DND-41 (cell line): ENCODE measurements at regions not wholly inside any gene's neighbourhood (a gene's known extent, or its start where the extent isn't known, plus 50 kb on each side); places are given as distances from the start of the nearest gene placed in this dataset.

Source experiments
- ATAC-seq: fragments of 200-7000 bp; cut with Tn5 transposase; 3 replicates; pipeline ENCODE4 v1.9.1; 2021; ENCODE audit warnings: low read depth; ENCODE audit not compliant: insufficient read depth
- DNase-seq: peaks from one replicate; pipeline ENCODE4 v3.0.0-alpha.2; 2020
- H2AFZ ChIP-seq: 2 replicates; pipeline ENCODE4 v1.6.0; 2012; ENCODE audit warnings: low read depth, low read length
- H3K27ac ChIP-seq: 2 replicates; pipeline ENCODE4 v1.5.1; 2012; ENCODE audit warnings: low read length, inconsistent platforms
- H3K27me3 ChIP-seq: fragments of 200-600 bp; sonication (generic); 2 replicates; pipeline ENCODE4 v1.6.0; 2012; ENCODE audit warnings: low read length, mild to moderate bottlenecking, inconsistent platforms; ENCODE audit not compliant: insufficient read depth, poor library complexity
- H3K36me3 ChIP-seq: 2 replicates; pipeline ENCODE4 v1.5.1; 2012; ENCODE audit warnings: low read length, inconsistent platforms; ENCODE audit not compliant: insufficient read depth
- H3K4me1 ChIP-seq: 2 replicates; pipeline ENCODE4 v1.5.1; 2012; ENCODE audit warnings: mild to moderate bottlenecking, low read length; ENCODE audit not compliant: insufficient read depth
- H3K4me2 ChIP-seq: 2 replicates; pipeline ENCODE4 v1.6.0; 2012; ENCODE audit warnings: mild to moderate bottlenecking, moderate library complexity, low read length, inconsistent platforms; ENCODE audit not compliant: insufficient read depth
- H3K4me3 ChIP-seq, 2 experiments: fragments of 200-600 bp in 1 of 2; shearing (Covaris generic) in 1 of 2; 2 replicates each; pipeline ENCODE4 v1.5.1; 2012 to 2016; ENCODE audit warnings: inconsistent platforms in 2 of 2, low read length in 2 of 2, mild to moderate bottlenecking in 2 of 2, low read depth in 1 of 2, moderate library complexity in 1 of 2
- H3K79me2 ChIP-seq: 2 replicates; pipeline ENCODE4 v1.6.0; 2012; ENCODE audit warnings: low read length, inconsistent platforms; ENCODE audit not compliant: insufficient read depth
- H3K9ac ChIP-seq: 2 replicates; pipeline ENCODE4 v1.6.0; 2012; ENCODE audit warnings: low read depth, mild to moderate bottlenecking, inconsistent platforms, low read length, moderate library complexity
- H3K9me3 ChIP-seq: 2 replicates; pipeline ENCODE4 v1.5.1; 2012; ENCODE audit warnings: low read length, moderate library complexity, mild to moderate bottlenecking, inconsistent platforms; ENCODE audit not compliant: insufficient read depth, severe bottlenecking
- H4K20me1 ChIP-seq: 2 replicates; pipeline ENCODE4 v1.6.0; 2012; ENCODE audit warnings: low read length; ENCODE audit not compliant: insufficient read depth
- CTCF ChIP-seq: IDR thresholded peaks from 2 replicates; pipeline ENCODE4 v1.5.1; 2012; ENCODE audit warnings: borderline replicate concordance, low read length, moderate library complexity, mild to moderate bottlenecking; ENCODE audit not compliant: poor library complexity, severe bottlenecking; ENCODE audit errors: extremely low read depth
- EZH2 ChIP-seq: IDR thresholded peaks from 3 replicates; pipeline ENCODE4 v1.6.1; 2012; ENCODE audit warnings: borderline replicate concordance, low read depth, mild to moderate bottlenecking, moderate library complexity, low read length, inconsistent platforms; ENCODE audit not compliant: severe bottlenecking

DNA sequence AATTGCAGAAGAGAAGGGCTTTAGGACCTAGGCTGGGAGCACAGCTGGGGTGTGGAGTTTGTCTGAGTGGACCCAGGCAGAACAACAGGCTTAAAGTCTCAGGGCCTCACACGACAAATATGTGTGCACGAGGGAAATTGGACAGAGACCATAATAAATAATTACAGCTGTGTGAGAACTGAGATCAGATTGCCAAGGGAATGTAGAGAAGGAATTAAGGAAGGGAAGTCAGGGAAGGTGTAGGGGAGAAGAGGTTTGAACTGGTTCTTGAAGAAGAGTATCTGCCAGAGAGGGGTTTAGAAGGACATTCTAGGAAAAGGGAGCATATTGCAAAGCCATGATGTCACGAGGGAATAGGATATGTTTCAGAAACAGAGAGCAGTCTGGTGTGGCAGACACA lies 120.7 kb upstream of the TSPAN5 start:
- Histone ChIP-seq H3K27ac (no peak overlapping the region), H3K79me2 (no peaks in the 10 kb centered on the region), H3K4me2 (no peak overlapping the region), H2AFZ (peak overlapping the region; percentile 15; the same call in 1 of the 2 replicates), H3K27me3 (no peaks in the 10 kb centered on the region), H4K20me1 (no peaks in the 10 kb centered on the region), H3K4me1 (no peaks in the 10 kb centered on the region), H3K9me3 (no peaks in the 10 kb centered on the region), H3K9ac (no peak overlapping the region), H3K4me3 (no peak overlapping the region), H3K36me3 (no peaks in the 10 kb centered on the region)
- no peak for TF ChIP-seq EZH2
- TF ChIP-seq CTCF: no peak
- ATAC-seq: no peak
- DNase-seq: no peak

DNA sequence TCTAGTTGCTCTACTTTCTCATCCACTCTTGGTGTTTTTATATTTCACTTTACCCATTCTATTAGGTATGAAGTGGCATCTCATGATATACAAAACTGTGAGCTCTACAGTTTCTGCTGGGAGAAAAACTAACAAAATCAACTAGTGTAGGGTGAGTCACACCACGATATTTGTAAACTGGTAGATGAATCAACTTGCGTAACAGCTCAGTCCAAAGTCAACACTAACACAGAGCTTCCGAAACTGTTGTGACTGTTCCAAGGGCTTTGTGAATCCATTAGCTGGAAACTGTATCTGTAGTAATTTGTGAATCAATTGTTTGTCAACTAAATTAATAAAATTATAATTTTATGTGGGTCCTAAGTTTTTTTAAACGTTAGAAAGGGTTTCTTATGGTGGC lies 119.8 kb upstream of the TSPAN5 start:
- TF ChIP-seq CTCF (no peak), EZH2 (no peak)

GRCh38 chr4:98775672-98776071 lies 117.3 kb upstream of the TSPAN5 start:
- Histone ChIP-seq H3K4me3 (no peak overlapping the region), H4K20me1 (no peaks in the 10 kb centered on the region), H3K36me3 (no peaks in the 10 kb centered on the region), H3K9ac (no peak overlapping the region), H3K27me3 (no peaks in the 10 kb centered on the region), H3K27ac (no peak overlapping the region), H3K4me1 (no peaks in the 10 kb centered on the region), H3K4me2 (no peak overlapping the region), H3K79me2 (no peaks in the 10 kb centered on the region), H3K9me3 (no peaks in the 10 kb centered on the region), H2AFZ (no peak overlapping the region)
- TF ChIP-seq CTCF (no peak), EZH2 (no peak)
- DNase-seq: no peak
- no peak for ATAC-seq

More for the DNA sequence above, 119.8 kb upstream of the TSPAN5 start:
- H3K27ac ChIP-seq: no peak overlapping the region
- H3K4me2 ChIP-seq: no peak overlapping the region
- H3K9ac ChIP-seq: no peak overlapping the region
- no peak for ATAC-seq
- H3K27me3 ChIP-seq: no peaks in the 10 kb centered on the region
- no peak overlapping the region for H2AFZ ChIP-seq
- no peaks in the 10 kb centered on the region for H4K20me1 ChIP-seq
- no peak for DNase-seq
- no peaks in the 10 kb centered on the region for H3K79me2 ChIP-seq
- no peaks in the 10 kb centered on the region for H3K36me3 ChIP-seq
- H3K4me3 ChIP-seq: no peak overlapping the region
- H3K4me1 ChIP-seq: no peaks in the 10 kb centered on the region
- H3K9me3 ChIP-seq: no peaks in the 10 kb centered on the region

DNA sequence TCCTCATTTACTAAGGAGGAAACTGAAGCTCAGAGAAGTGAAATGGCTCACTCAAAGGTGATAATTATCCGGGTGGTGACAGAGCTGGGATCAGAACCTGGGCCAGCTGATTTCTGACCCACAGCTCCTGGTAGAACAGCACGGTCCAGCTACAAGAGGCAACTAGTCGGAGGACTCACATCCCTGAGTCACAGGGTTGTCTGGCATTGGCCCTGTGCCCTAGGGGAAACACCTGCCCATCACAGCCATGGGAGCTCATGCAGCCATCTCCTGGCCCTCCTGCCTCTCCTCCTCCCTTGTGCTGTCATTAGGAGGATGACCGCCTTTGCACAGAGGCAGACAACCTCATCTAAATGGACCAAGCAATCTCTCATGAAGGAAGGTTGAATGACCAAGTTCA lies 115.2 kb upstream of the TSPAN5 start:
- H3K4me2 ChIP-seq: no peak overlapping the region
- no peaks in the 10 kb centered on the region for H3K79me2 ChIP-seq
- H2AFZ ChIP-seq: no peak overlapping the region
- H3K27me3 ChIP-seq: no peaks in the 10 kb centered on the region
- H3K9me3 ChIP-seq: no peaks in the 10 kb centered on the region
- H3K4me3 ChIP-seq: no peak overlapping the region
- DNase-seq (no peak), ATAC-seq (no peak)
- H3K9ac ChIP-seq: no peak overlapping the region
- H3K36me3 ChIP-seq: no peaks in the 10 kb centered on the region
- H3K27ac ChIP-seq: no peak overlapping the region
- no peak for TF ChIP-seq CTCF
- no peaks in the 10 kb centered on the region for H3K4me1 ChIP-seq
- H4K20me1 ChIP-seq: no peaks in the 10 kb centered on the region
